H9 (cell line): ENCODE measurements at regions not wholly inside any gene's neighbourhood (a gene's known extent, or its start where the extent isn't known, plus 50 kb on each side); places are given as distances from the start of the nearest gene placed in this dataset.

Source experiments
- DNase-seq: peaks from one replicate; pipeline ENCODE4 v3.0.0-alpha.2; 2017
- H2AFZ ChIP-seq: one replicate; pipeline ENCODE4 v1.6.1; 2013; ENCODE audit warnings: mild to moderate bottlenecking, low read length, control low read depth, moderate library complexity
- H2AK5ac ChIP-seq: 2 replicates; pipeline ENCODE4 v1.6.1; 2013; ENCODE audit warnings: low read length, control low read depth, mixed read lengths; ENCODE audit not compliant: insufficient read length
- H2BK120ac ChIP-seq: one replicate; pipeline ENCODE4 v1.6.1; 2013; ENCODE audit warnings: low read depth, mild to moderate bottlenecking, low read length, control low read depth, inconsistent platforms; ENCODE audit not compliant: poor library complexity, severe bottlenecking
- H2BK12ac ChIP-seq: 2 replicates; pipeline ENCODE4 v1.6.1; 2013; ENCODE audit warnings: low read length, control low read depth, mixed read lengths, low read depth; ENCODE audit not compliant: insufficient read length
- H2BK15ac ChIP-seq: 2 replicates; pipeline ENCODE4 v1.6.1; 2013; ENCODE audit warnings: low read depth, low read length, control low read depth
- H2BK20ac ChIP-seq: one replicate; pipeline ENCODE4 v1.6.1; 2013; ENCODE audit warnings: low read depth, mild to moderate bottlenecking, low read length, control low read depth, inconsistent platforms; ENCODE audit not compliant: poor library complexity, severe bottlenecking
- H2BK5ac ChIP-seq: 2 replicates; pipeline ENCODE4 v1.6.1; 2013; ENCODE audit warnings: low read length, control low read depth, mixed read lengths; ENCODE audit not compliant: insufficient read length
- H3K14ac ChIP-seq: 2 replicates; pipeline ENCODE4 v1.6.1; 2013; ENCODE audit warnings: low read length, control low read depth; ENCODE audit not compliant: insufficient read depth
- H3K18ac ChIP-seq: 2 replicates; pipeline ENCODE4 v1.6.1; 2013; ENCODE audit warnings: low read depth, mild to moderate bottlenecking, mixed read lengths, low read length, control low read depth; ENCODE audit not compliant: insufficient read length
- H3K23ac ChIP-seq: 2 replicates; pipeline ENCODE4 v1.6.1; 2013; ENCODE audit warnings: low read length, control low read depth, mixed read lengths, low read depth; ENCODE audit not compliant: insufficient read length
- H3K23me2 ChIP-seq: 2 replicates; pipeline ENCODE4 v1.6.1; 2013; ENCODE audit warnings: low read depth, mild to moderate bottlenecking, mixed read lengths, low read length, control low read depth; ENCODE audit not compliant: insufficient read length, poor library complexity, severe bottlenecking
- H3K27ac ChIP-seq: 2 replicates; pipeline ENCODE4 v1.5.1; 2013; ENCODE audit warnings: low read length, control low read depth, mixed read lengths, low read depth; ENCODE audit not compliant: insufficient read length
- H3K27me3 ChIP-seq: 2 replicates; pipeline ENCODE4 v1.6.1; 2013; ENCODE audit warnings: low read length, control low read depth, inconsistent platforms; ENCODE audit not compliant: insufficient read depth
- H3K4ac ChIP-seq: 2 replicates; pipeline ENCODE4 v1.6.1; 2013; ENCODE audit warnings: low read depth, mild to moderate bottlenecking, control low read depth, inconsistent platforms, low read length, moderate library complexity
- H3K4me1 ChIP-seq: 2 replicates; pipeline ENCODE4 v1.6.1; 2013; ENCODE audit warnings: low read length, control low read depth, inconsistent platforms; ENCODE audit not compliant: insufficient read depth
- H3K4me2 ChIP-seq: 2 replicates; pipeline ENCODE4 v1.6.1; 2013; ENCODE audit warnings: low read length, control low read depth, mixed read lengths; ENCODE audit not compliant: insufficient read length, insufficient read depth
- H3K56ac ChIP-seq: 2 replicates; pipeline ENCODE4 v1.6.1; 2013; ENCODE audit warnings: low read depth, mild to moderate bottlenecking, mixed read lengths, low read length, control low read depth; ENCODE audit not compliant: insufficient read length
- H3K79me1 ChIP-seq: 2 replicates; pipeline ENCODE4 v1.6.1; 2013; ENCODE audit warnings: low read depth, mild to moderate bottlenecking, moderate library complexity, low read length, control low read depth, inconsistent platforms; ENCODE audit not compliant: insufficient read depth, poor library complexity, severe bottlenecking
- H3K79me2 ChIP-seq: 2 replicates; pipeline ENCODE4 v1.6.1; 2013; ENCODE audit warnings: low read length, control low read depth, inconsistent platforms; ENCODE audit not compliant: insufficient read depth
- H3K9ac ChIP-seq: 2 replicates; pipeline ENCODE4 v1.6.1; 2013; ENCODE audit warnings: low read length, control low read depth, mixed read lengths; ENCODE audit not compliant: insufficient read length; ENCODE audit errors: extremely low read depth
- H3K9me3 ChIP-seq: one replicate; pipeline ENCODE4 v1.6.1; 2013; ENCODE audit warnings: low read depth, low read length, inconsistent platforms; ENCODE audit not compliant: control insufficient read depth
- H3T11ph ChIP-seq: one replicate; pipeline ENCODE4 v1.6.1; 2013; ENCODE audit warnings: mild to moderate bottlenecking, low read length, control low read depth, inconsistent platforms
- H4K20me1 ChIP-seq: one replicate; pipeline ENCODE4 v1.6.1; 2013; ENCODE audit not compliant: control insufficient read depth, insufficient read length, insufficient read depth
- H4K5ac ChIP-seq: 2 replicates; pipeline ENCODE4 v1.6.1; 2013; ENCODE audit warnings: low read depth, mild to moderate bottlenecking, mixed read lengths, low read length, control low read depth; ENCODE audit not compliant: insufficient read length
- H4K8ac ChIP-seq: replicated peaks from 2 replicates; pipeline ENCODE4 v1.6.1; 2013; ENCODE audit warnings: low read length, control low read depth, mixed read lengths, low read depth; ENCODE audit not compliant: insufficient read length
- H4K91ac ChIP-seq: 2 replicates; pipeline ENCODE4 v1.6.1; 2013; ENCODE audit warnings: low read depth, mild to moderate bottlenecking, moderate library complexity, mixed read lengths, low read length, control low read depth; ENCODE audit not compliant: insufficient read length
- H3K27ac Mint-ChIP-seq, 3 experiments: 2 replicates in 2 of 3; 3 replicates in 1 of 3; pipeline ENCODE4 v1.8.0; 2020 to 2021; ENCODE audit warnings: mixed read lengths in 3 of 3, mild to moderate bottlenecking in 1 of 3, moderate library complexity in 1 of 3
- H3K27me3 Mint-ChIP-seq: 2 replicates; pipeline ENCODE4 v1.8.0; 2021; ENCODE audit warnings: low read depth, mild to moderate bottlenecking, moderate library complexity, mixed read lengths
- H3K36me3 Mint-ChIP-seq, 3 experiments: 2 replicates in 2 of 3; 3 replicates in 1 of 3; pipeline ENCODE4 v1.8.0; 2020 to 2021; ENCODE audit warnings: low read depth in 3 of 3, mixed read lengths in 3 of 3; ENCODE audit not compliant: insufficient read depth in 1 of 3
- H3K4me1 Mint-ChIP-seq, 2 experiments: 2 replicates each; pipeline ENCODE4 v1.8.0; 2020; ENCODE audit warnings: mixed read lengths in 2 of 2
- H3K4me3 Mint-ChIP-seq, 2 experiments: 2 replicates in 1 of 2; 3 replicates in 1 of 2; pipeline ENCODE4 v1.8.0; 2020 to 2021; ENCODE audit warnings: mild to moderate bottlenecking in 2 of 2, mixed read lengths in 2 of 2, moderate library complexity in 1 of 2
- H3K9me3 Mint-ChIP-seq, 2 experiments: 2 replicates in 1 of 2; 3 replicates in 1 of 2; pipeline ENCODE4 v1.8.0; 2020; ENCODE audit warnings: mild to moderate bottlenecking in 2 of 2, mixed read lengths in 2 of 2, moderate library complexity in 1 of 2
- CTCF ChIP-seq: fragments of 200-600 bp; sonication (generic); conservative IDR thresholded peaks from 3 replicates; pipeline ENCODE4 v1.8.0; 2021; ENCODE audit warnings: antibody characterized with exemption, mild to moderate bottlenecking
- WGBS: extraction: QIAGEN DNeasy Blood & Tissue Kit; methylation state at CpG from one replicate; pipeline ENCODE4 v1.1.7; 2013; ENCODE audit warnings: missing lambda C conversion rate, low lambda C conversion rate, mixed read lengths; ENCODE audit not compliant: insufficient read length; ENCODE audit errors: extremely low coverage; 5-methylcytosine and 5-hydroxymethylcytosine counted together

- Histone ChIP-seq H2BK12ac (no peak overlapping the region), H3T11ph (no peak overlapping the region), H3K23me2 (no peaks in the 10 kb centered on the region), H3K23ac (no peak overlapping the region), H3K79me2 (no peaks in the 10 kb centered on the region), H2BK20ac (no peak overlapping the region), H3K27me3 (no peaks in the 10 kb centered on the region), H3K4me1 (no peaks in the 10 kb centered on the region), H2BK5ac (no peak overlapping the region), H3K4ac (no peak overlapping the region), H3K27ac (no peak overlapping the region), H2BK120ac (no peak overlapping the region), H3K9me3 (no peaks in the 10 kb centered on the region), H2BK15ac (no peak overlapping the region), H3K79me1 (no peaks in the 10 kb centered on the region), H3K14ac (no peak overlapping the region), H3K18ac (no peak overlapping the region), H4K20me1 (no peaks in the 10 kb centered on the region), H3K56ac (no peak overlapping the region), H4K5ac (no peak overlapping the region), H3K4me2 (no peak overlapping the region), H3K9ac (no peak overlapping the region), H2AK5ac (no peak overlapping the region), H2AFZ (no peak overlapping the region), H4K8ac (no peak overlapping the region), H4K91ac (no peak overlapping the region)
- no peaks in the 10 kb centered on the region; a peak in 2 of 7 replicates for H3K36me3 Mint-ChIP-seq
- no peak overlapping the region for H3K27ac Mint-ChIP-seq
- peaks cover 7 to 9% of the 10 kb centered on the region in 2 experiments for H3K4me1 Mint-ChIP-seq
- H3K27me3 Mint-ChIP-seq, result peaks cover 14% of the 10 kb centered on the region
- H3K9me3 Mint-ChIP-seq, result peaks cover 0 to 7% of the 10 kb centered on the region in 2 experiments; a peak in 3 of 5 replicates
- DNase-seq, result no peak
- no peak overlapping the region for H3K4me3 Mint-ChIP-seq
- WGBS, result no CpG with 5 or more reads among the region's 1 CpG
- TF ChIP-seq CTCF, result no peak
Measured at GRCh38 chr12:89156340-89156739, 196.0 kb downstream of the DUSP6 start.
